Right lobe of liver (tissue), 4 donors: ENCODE measurements at regions not wholly inside any gene's neighbourhood (a gene's known extent, or its start where the extent isn't known, plus 50 kb on each side); places are given as distances from the start of the nearest gene placed in this dataset.

Experiments
- POLR2A ChIP-seq: fragments of 450-650 bp; IDR thresholded peaks from one replicate; pipeline ENCODE4 v1.6.1; 2017; ENCODE audit warnings: antibody characterized with exemption, mild to moderate bottlenecking
- TF ChIP-seq, protein P1 (sequence below), 4 donors: fragments of 200-600 bp in 3 of 4; fragments of 450-650 bp in 1 of 4; IDR thresholded peaks; one replicate each; pipeline versions ENCODE4 v1.5.1 to v1.8.0; 2016 to 2022; ENCODE audit warnings: antibody characterized with exemption in 4 of 4, mild to moderate bottlenecking in 2 of 4
- donor health status: DM: no; HTN: no; CAD: no.
- donor health status: DM: no; HTN: no; CAD: no.
- donor health status: DM: no; HTN: yes; CAD: no.

DNA sequence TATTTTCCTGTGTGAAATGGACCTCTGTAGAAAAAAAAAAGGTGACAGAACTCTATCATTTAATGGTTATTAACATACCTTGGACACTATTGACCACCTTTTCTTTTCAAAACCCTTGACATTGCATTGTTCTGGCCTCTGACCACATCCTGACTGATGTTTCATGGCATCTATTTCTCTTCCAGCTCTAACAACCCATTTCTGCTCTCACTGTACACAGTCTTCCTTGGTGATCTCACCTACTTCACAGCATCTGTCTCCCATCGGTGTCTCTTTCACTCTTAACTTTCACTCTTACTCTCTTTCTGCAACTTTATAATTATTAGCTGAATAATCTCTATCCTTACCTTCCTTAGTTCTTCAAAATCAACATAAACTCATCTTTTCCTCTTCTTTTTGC lies 217.4 kb upstream of the CD96 start:
- TF ChIP-seq, protein P1, sequence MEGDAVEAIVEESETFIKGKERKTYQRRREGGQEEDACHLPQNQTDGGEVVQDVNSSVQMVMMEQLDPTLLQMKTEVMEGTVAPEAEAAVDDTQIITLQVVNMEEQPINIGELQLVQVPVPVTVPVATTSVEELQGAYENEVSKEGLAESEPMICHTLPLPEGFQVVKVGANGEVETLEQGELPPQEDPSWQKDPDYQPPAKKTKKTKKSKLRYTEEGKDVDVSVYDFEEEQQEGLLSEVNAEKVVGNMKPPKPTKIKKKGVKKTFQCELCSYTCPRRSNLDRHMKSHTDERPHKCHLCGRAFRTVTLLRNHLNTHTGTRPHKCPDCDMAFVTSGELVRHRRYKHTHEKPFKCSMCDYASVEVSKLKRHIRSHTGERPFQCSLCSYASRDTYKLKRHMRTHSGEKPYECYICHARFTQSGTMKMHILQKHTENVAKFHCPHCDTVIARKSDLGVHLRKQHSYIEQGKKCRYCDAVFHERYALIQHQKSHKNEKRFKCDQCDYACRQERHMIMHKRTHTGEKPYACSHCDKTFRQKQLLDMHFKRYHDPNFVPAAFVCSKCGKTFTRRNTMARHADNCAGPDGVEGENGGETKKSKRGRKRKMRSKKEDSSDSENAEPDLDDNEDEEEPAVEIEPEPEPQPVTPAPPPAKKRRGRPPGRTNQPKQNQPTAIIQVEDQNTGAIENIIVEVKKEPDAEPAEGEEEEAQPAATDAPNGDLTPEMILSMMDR (IDR thresholded peaks at IDR 0.05): no peak
- no peak for TF ChIP-seq POLR2A
